ENCODE measurements at regions not wholly inside any gene's neighbourhood (a gene's known extent, or its start where the extent isn't known, plus 50 kb on each side); places are given as distances from the start of the nearest gene placed in this dataset.

DNA sequence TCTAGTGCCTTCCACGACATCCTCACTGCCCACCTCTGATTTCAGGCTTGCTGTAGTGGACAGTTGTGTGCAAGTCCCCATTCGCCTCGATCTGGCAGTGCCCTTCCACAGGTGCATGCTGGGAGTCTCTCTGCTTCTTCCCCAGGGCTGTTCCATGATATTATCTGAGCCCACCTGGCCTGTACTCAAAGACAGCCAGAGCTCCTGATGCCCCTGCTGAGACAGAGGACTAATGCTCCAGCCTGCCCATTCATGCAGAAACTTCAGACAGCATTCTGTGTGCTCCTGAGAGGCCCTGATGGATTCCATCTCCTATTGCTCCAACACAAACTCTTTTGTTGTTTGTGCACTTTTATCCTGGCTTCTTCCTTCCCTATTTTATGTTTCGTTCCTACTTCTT, 164.8 kb upstream of the PRSS58 start:
- TF ChIP-seq, protein P1, sequence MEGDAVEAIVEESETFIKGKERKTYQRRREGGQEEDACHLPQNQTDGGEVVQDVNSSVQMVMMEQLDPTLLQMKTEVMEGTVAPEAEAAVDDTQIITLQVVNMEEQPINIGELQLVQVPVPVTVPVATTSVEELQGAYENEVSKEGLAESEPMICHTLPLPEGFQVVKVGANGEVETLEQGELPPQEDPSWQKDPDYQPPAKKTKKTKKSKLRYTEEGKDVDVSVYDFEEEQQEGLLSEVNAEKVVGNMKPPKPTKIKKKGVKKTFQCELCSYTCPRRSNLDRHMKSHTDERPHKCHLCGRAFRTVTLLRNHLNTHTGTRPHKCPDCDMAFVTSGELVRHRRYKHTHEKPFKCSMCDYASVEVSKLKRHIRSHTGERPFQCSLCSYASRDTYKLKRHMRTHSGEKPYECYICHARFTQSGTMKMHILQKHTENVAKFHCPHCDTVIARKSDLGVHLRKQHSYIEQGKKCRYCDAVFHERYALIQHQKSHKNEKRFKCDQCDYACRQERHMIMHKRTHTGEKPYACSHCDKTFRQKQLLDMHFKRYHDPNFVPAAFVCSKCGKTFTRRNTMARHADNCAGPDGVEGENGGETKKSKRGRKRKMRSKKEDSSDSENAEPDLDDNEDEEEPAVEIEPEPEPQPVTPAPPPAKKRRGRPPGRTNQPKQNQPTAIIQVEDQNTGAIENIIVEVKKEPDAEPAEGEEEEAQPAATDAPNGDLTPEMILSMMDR (IDR thresholded peaks at IDR 0.05): no peak
- TF ChIP-seq POLR2A (IDR thresholded peaks at IDR 0.05) (no peak), POLR2AphosphoS5 (IDR thresholded peaks at IDR 0.05) (no peak)
